ENCODE measurements at regions not wholly inside any gene's neighbourhood (a gene's known extent, or its start where the extent isn't known, plus 50 kb on each side); places are given as distances from the start of the nearest gene placed in this dataset.

DNA sequence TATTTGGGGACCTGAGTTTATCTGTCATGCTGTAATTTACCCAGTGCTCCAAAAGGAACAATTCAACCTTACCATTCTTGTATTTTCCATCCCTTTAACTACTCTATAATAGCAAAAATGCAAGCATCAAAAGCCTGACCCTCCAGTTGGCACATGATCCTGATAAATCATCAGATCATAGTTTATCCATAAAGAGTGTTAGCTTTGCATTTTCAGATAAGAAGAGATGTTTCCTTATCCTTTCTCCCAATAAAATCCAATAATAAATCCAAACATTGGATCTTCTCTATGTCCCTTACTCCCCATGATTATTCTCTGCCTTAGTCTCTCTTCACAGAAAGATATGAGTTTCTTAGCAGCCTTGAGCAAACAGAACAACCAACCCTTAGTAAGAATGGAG lies 134.9 kb downstream of the FSCB start:
- no peak overlapping the region for H3K4me3 Mint-ChIP-seq (ENCODE audit: unreplicated experiment)
- peaks cover 8% of the 10 kb centered on the region for H3K9me3 Mint-ChIP-seq (ENCODE audit: unreplicated experiment)
- DNase-seq = no peak
- peaks cover 10% of the 10 kb centered on the region for H3K36me3 Mint-ChIP-seq (ENCODE audit: unreplicated experiment)
- H3K27me3 Mint-ChIP-seq (ENCODE audit: unreplicated experiment) = no peaks in the 10 kb centered on the region
- TF ChIP-seq, protein P1, sequence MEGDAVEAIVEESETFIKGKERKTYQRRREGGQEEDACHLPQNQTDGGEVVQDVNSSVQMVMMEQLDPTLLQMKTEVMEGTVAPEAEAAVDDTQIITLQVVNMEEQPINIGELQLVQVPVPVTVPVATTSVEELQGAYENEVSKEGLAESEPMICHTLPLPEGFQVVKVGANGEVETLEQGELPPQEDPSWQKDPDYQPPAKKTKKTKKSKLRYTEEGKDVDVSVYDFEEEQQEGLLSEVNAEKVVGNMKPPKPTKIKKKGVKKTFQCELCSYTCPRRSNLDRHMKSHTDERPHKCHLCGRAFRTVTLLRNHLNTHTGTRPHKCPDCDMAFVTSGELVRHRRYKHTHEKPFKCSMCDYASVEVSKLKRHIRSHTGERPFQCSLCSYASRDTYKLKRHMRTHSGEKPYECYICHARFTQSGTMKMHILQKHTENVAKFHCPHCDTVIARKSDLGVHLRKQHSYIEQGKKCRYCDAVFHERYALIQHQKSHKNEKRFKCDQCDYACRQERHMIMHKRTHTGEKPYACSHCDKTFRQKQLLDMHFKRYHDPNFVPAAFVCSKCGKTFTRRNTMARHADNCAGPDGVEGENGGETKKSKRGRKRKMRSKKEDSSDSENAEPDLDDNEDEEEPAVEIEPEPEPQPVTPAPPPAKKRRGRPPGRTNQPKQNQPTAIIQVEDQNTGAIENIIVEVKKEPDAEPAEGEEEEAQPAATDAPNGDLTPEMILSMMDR (IDR thresholded peaks at IDR 0.05; ENCODE audit: partially characterized antibody, unreplicated experiment) = no peak
- no peak overlapping the region for H3K27ac Mint-ChIP-seq (ENCODE audit: unreplicated experiment)
- no peaks in the 10 kb centered on the region for H3K4me1 Mint-ChIP-seq (ENCODE audit: low read depth, unreplicated experiment)

DNA sequence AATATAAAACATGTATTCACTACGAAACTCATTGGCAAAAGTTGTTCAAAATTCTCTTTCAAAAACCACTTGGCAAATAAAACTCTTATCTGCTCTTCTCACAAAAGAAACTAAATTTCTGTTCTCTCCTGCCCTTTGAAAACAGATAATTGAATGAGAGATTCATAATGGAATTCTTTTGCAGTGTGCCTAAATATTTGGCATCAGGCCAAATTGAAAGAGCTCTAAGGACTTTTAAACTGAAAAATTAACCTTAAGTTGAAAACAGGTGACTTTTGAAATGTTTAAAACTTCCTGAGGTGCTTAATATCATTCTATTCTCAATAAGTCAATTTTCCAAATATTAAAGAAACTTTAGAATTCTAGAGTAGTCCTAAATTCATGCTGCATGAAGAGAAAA lies 136.4 kb downstream of the FSCB start:
- no peaks in the 10 kb centered on the region for H3K4me1 Mint-ChIP-seq (ENCODE audit: low read depth, unreplicated experiment)
- peaks cover 2% of the 10 kb centered on the region for H3K36me3 Mint-ChIP-seq (ENCODE audit: unreplicated experiment)
- H3K4me3 Mint-ChIP-seq (ENCODE audit: unreplicated experiment) = no peak overlapping the region
- H3K9me3 Mint-ChIP-seq (ENCODE audit: unreplicated experiment) = peaks cover 3% of the 10 kb centered on the region
- no peak overlapping the region for H3K27ac Mint-ChIP-seq (ENCODE audit: unreplicated experiment)
- H3K27me3 Mint-ChIP-seq (ENCODE audit: unreplicated experiment) = no peaks in the 10 kb centered on the region
- DNase-seq = no peak
- TF ChIP-seq, protein P1 (IDR thresholded peaks at IDR 0.05; ENCODE audit: partially characterized antibody, unreplicated experiment) = no peak

GRCh38 chr14:44369401-44370123 lies 137.5 kb downstream of the FSCB start:
- no peaks in the 10 kb centered on the region for H3K27me3 Mint-ChIP-seq (ENCODE audit: unreplicated experiment)
- H3K36me3 Mint-ChIP-seq (ENCODE audit: unreplicated experiment) = no peaks in the 10 kb centered on the region
- no peak overlapping the region for H3K27ac Mint-ChIP-seq (ENCODE audit: unreplicated experiment)
- TF ChIP-seq, protein P1 (IDR thresholded peaks at IDR 0.05; ENCODE audit: partially characterized antibody, unreplicated experiment) = no peak
- no peak for DNase-seq
- H3K9me3 Mint-ChIP-seq (ENCODE audit: unreplicated experiment) = no peaks in the 10 kb centered on the region
- H3K4me1 Mint-ChIP-seq (ENCODE audit: low read depth, unreplicated experiment) = no peaks in the 10 kb centered on the region
- H3K4me3 Mint-ChIP-seq (ENCODE audit: unreplicated experiment) = no peak overlapping the region

DNA sequence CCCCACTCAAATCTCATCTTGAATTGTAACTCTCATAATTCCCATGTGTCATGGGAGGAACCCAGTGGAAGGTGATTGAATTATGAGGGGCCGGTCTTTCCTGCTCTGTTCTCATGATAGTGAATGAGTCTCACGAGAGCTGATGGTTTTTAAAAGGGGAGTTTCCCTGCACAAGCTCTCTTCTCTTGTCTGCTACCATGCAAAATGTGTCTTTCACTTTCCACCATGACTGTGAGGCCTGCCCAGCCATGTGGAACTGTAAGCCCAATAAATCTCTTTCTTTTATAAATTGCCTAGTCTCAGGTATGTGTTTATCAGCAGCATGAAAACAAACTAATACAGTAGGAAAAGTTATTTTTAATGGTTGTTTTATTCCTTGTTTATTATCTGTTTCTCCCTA lies 146.0 kb downstream of the FSCB start:
- TF ChIP-seq, protein P1 (IDR thresholded peaks at IDR 0.05; ENCODE audit: partially characterized antibody, unreplicated experiment) = no peak
- no peak for DNase-seq
- no peak overlapping the region for H3K27ac Mint-ChIP-seq (ENCODE audit: unreplicated experiment)
- H3K4me1 Mint-ChIP-seq (ENCODE audit: low read depth, unreplicated experiment) = no peaks in the 10 kb centered on the region
- H3K27me3 Mint-ChIP-seq (ENCODE audit: unreplicated experiment) = no peaks in the 10 kb centered on the region
- H3K4me3 Mint-ChIP-seq (ENCODE audit: unreplicated experiment) = no peak overlapping the region
- no peaks in the 10 kb centered on the region for H3K36me3 Mint-ChIP-seq (ENCODE audit: unreplicated experiment)
- H3K9me3 Mint-ChIP-seq (ENCODE audit: unreplicated experiment) = no peaks in the 10 kb centered on the region

- Mint-ChIP-seq H3K4me1 (ENCODE audit: low read depth, unreplicated experiment) (no peaks in the 10 kb centered on the region), H3K27ac (ENCODE audit: unreplicated experiment) (no peak overlapping the region), H3K9me3 (ENCODE audit: unreplicated experiment) (no peaks in the 10 kb centered on the region), H3K36me3 (ENCODE audit: unreplicated experiment) (no peaks in the 10 kb centered on the region), H3K4me3 (ENCODE audit: unreplicated experiment) (no peak overlapping the region), H3K27me3 (ENCODE audit: unreplicated experiment) (no peaks in the 10 kb centered on the region)
- no peak for DNase-seq
- TF ChIP-seq, protein P1 (IDR thresholded peaks at IDR 0.05; ENCODE audit: partially characterized antibody, unreplicated experiment) = no peak
Measured at GRCh38 chr14:44353805-44354204, 153.3 kb downstream of the FSCB start.
